ENCODE measurements at regions not wholly inside any gene's neighbourhood (a gene's known extent, or its start where the extent isn't known, plus 50 kb on each side); places are given as distances from the start of the nearest gene placed in this dataset.

- TF ChIP-seq CTCF (conservative IDR thresholded peaks at IDR 0.05; ENCODE audit: low read depth, low read length) (no peak), EZH2 (IDR thresholded peaks at IDR 0.05; ENCODE audit: low read length, unreplicated experiment) (no peak), EZH2phosphoT487 (IDR thresholded peaks at IDR 0.05; ENCODE audit: borderline replicate concordance, low read length) (no peak)
Measured at GRCh38 chr9:99569840-99570239, 251.8 kb upstream of the NR4A3 start.

All from PC-3 (cell line).